WTC11 (cell line): ENCODE measurements at regions not wholly inside any gene's neighbourhood (a gene's known extent, or its start where the extent isn't known, plus 50 kb on each side); places are given as distances from the start of the nearest gene placed in this dataset.

Experiments used
- ATAC-seq: fragments of 200-7000 bp; cut with Tn5 transposase; 2 replicates; pipeline ENCODE4 v1.10.0; 2021; ENCODE audit warnings: mild to moderate bottlenecking, moderate library complexity
- CTCF ChIA-PET: fragments of 300-600 bp; sonication (Branson Sonifier 250); formaldehyde crosslinking; loops from one replicate; lab custom pipeline; 2021; ENCODE audit warnings: antibody characterized with exemption; lab: Charles Lee
- POLR2A ChIA-PET: fragments of 350-600 bp; sonication (Branson Sonifier 250); formaldehyde crosslinking; loops from one replicate; lab custom pipeline; 2021; ENCODE audit warnings: antibody characterized with exemption; lab: Charles Lee
- DNase-seq: peaks from one replicate; pipeline ENCODE4 v3.0.0; 2021; ENCODE audit warnings: low spot score
- H3K27ac Mint-ChIP-seq: 2 replicates; pipeline ENCODE4 v1.8.0; 2021; ENCODE audit warnings: mixed read lengths
- H3K27me3 Mint-ChIP-seq: 2 replicates; pipeline ENCODE4 v1.8.0; 2021; ENCODE audit warnings: low read depth, mild to moderate bottlenecking, moderate library complexity, mixed read lengths
- H3K36me3 Mint-ChIP-seq: 2 replicates; pipeline ENCODE4 v1.8.0; 2021; ENCODE audit warnings: mixed read lengths
- H3K4me1 Mint-ChIP-seq: 2 replicates; pipeline ENCODE4 v1.8.0; 2022; ENCODE audit warnings: mixed read lengths
- H3K4me3 Mint-ChIP-seq: 2 replicates; pipeline ENCODE4 v1.8.0; 2021; ENCODE audit warnings: mild to moderate bottlenecking, moderate library complexity, mixed read lengths
- H3K9me3 Mint-ChIP-seq: 2 replicates; pipeline ENCODE4 v1.8.0; 2021; ENCODE audit warnings: mixed read lengths
- ATF1 ChIP-seq: sonication (generic); formaldehyde crosslinking; IDR thresholded peaks from 2 replicates; pipeline ENCODE4 v1.8.1; 2023; ENCODE audit warnings: mild to moderate bottlenecking, moderate library complexity, missing genetic modification reagents
- ATF2 ChIP-seq: sonication (generic); formaldehyde crosslinking; IDR thresholded peaks from 2 replicates; pipeline ENCODE4 v1.8.1; 2022; ENCODE audit warnings: low read depth, missing genetic modification reagents, borderline replicate concordance
- CREM ChIP-seq: sonication (generic); formaldehyde crosslinking; IDR thresholded peaks from 2 replicates; pipeline ENCODE4 v1.8.1; 2022; ENCODE audit warnings: mild to moderate bottlenecking, missing genetic modification reagents, moderate library complexity
- E2F5 ChIP-seq: sonication (generic); formaldehyde crosslinking; IDR thresholded peaks from 2 replicates; pipeline ENCODE4 v1.8.1; 2022; ENCODE audit warnings: mild to moderate bottlenecking, moderate library complexity, missing genetic modification reagents
- GTF2I ChIP-seq: fragments of 250-450 bp; sonication (Bioruptor Pico); conservative IDR thresholded peaks from 2 replicates; pipeline ENCODE4 v1.4.0; 2021; ENCODE audit warnings: mild to moderate bottlenecking
- MXD4 ChIP-seq: fragments of 250-450 bp; sonication (Bioruptor Pico); IDR thresholded peaks from 2 replicates; pipeline ENCODE4 v1.8.0; 2021; ENCODE audit warnings: mild to moderate bottlenecking, moderate library complexity, borderline replicate concordance
- NFYB ChIP-seq: sonication (generic); formaldehyde crosslinking; conservative IDR thresholded peaks from 2 replicates; pipeline ENCODE4 v1.8.0; 2022; ENCODE audit warnings: low read depth, missing genetic modification reagents
- PRDM15 ChIP-seq: sonication (generic); formaldehyde crosslinking; IDR thresholded peaks from 2 replicates; pipeline ENCODE4 v1.8.0; 2022; ENCODE audit warnings: missing genetic modification reagents
- PREB ChIP-seq: sonication (generic); formaldehyde crosslinking; IDR thresholded peaks from 2 replicates; pipeline ENCODE4 v1.8.1; 2022; ENCODE audit warnings: mild to moderate bottlenecking, missing genetic modification reagents, moderate library complexity, borderline replicate concordance
- USF2 ChIP-seq: sonication (generic); formaldehyde crosslinking; IDR thresholded peaks from 2 replicates; pipeline ENCODE4 v1.8.1; 2023; ENCODE audit warnings: mild to moderate bottlenecking, missing genetic modification reagents, moderate library complexity
- ZBTB43 ChIP-seq: sonication (generic); formaldehyde crosslinking; IDR thresholded peaks from 2 replicates; pipeline ENCODE4 v1.8.1; 2023; ENCODE audit warnings: mild to moderate bottlenecking, missing genetic modification reagents
- ZNF219 ChIP-seq: sonication (generic); formaldehyde crosslinking; IDR thresholded peaks from 2 replicates; pipeline ENCODE4 v1.8.0; 2023; ENCODE audit warnings: missing genetic modification reagents, mild to moderate bottlenecking, borderline replicate concordance
- ZNF281 ChIP-seq: sonication (generic); formaldehyde crosslinking; IDR thresholded peaks from 2 replicates; pipeline ENCODE4 v1.8.0; 2023; ENCODE audit warnings: mild to moderate bottlenecking, missing genetic modification reagents
- ZNF423 ChIP-seq: fragments of 250-450 bp; sonication (Bioruptor Pico); IDR thresholded peaks from 2 replicates; pipeline ENCODE4 v2.1.2; 2022; ENCODE audit warnings: mild to moderate bottlenecking, moderate library complexity
- ZNF425 ChIP-seq: fragments of 250-450 bp; sonication (Bioruptor Pico); conservative IDR thresholded peaks from 2 replicates; pipeline ENCODE4 v1.9.0; 2021; ENCODE audit warnings: mild to moderate bottlenecking
- ZNF512 ChIP-seq: sonication (generic); formaldehyde crosslinking; IDR thresholded peaks from 2 replicates; pipeline ENCODE4 v1.8.1; 2022; ENCODE audit warnings: missing genetic modification reagents, borderline replicate concordance

GRCh38 chr11:46207270-46207669 is 70.2 kb upstream of the CREB3L1 start:
- Mint-ChIP-seq H3K4me3 (no peak overlapping the region), H3K36me3 (no peaks in the 10 kb centered on the region), H3K9me3 (peaks cover 9% of the 10 kb centered on the region), H3K4me1 (peaks cover 16% of the 10 kb centered on the region)
- DNase-seq = no peak
- CTCF ChIA-PET = no interaction called here
- POLR2A ChIA-PET = no interaction called here
- no peak for TF ChIP-seq ZNF219 (CRISPR knock-in tag)
- no peak for TF ChIP-seq ZNF425 (CRISPR knock-in tag)
- TF ChIP-seq NFYB (CRISPR knock-in tag) = no peak
- TF ChIP-seq ZNF423 (CRISPR knock-in tag) = no peak
- TF ChIP-seq CREM = no peak
- no peak for TF ChIP-seq ZNF281 (CRISPR knock-in tag)
- no peak for TF ChIP-seq E2F5 (CRISPR knock-in tag)
- TF ChIP-seq ZBTB43 (CRISPR knock-in tag) = no peak
- no peak for TF ChIP-seq ZNF512 (CRISPR knock-in tag)
- TF ChIP-seq ATF1 (CRISPR knock-in tag) = no peak
- no peak for TF ChIP-seq MXD4 (CRISPR knock-in tag)
- TF ChIP-seq GTF2I = no peak
- no peak for TF ChIP-seq ATF2
- no peak for TF ChIP-seq PRDM15 (CRISPR knock-in tag)
- TF ChIP-seq USF2 = no peak
- no peak for TF ChIP-seq PREB
- TF ChIP-seq, all 79 proteins: peak for 0
- Mint-ChIP-seq H3K27me3 (no peaks in the 10 kb centered on the region), H3K27ac (no peak overlapping the region)
- no peak for ATAC-seq
